Type B pancreatic cell (in vitro differentiated cells): ENCODE measurements at regions not wholly inside any gene's neighbourhood (a gene's known extent, or its start where the extent isn't known, plus 50 kb on each side); places are given as distances from the start of the nearest gene placed in this dataset.

Source experiments
- DNase-seq: peaks from one replicate; pipeline ENCODE4 v3.0.0; 2021; ENCODE audit warnings: mixed read lengths; ENCODE audit not compliant: unreplicated experiment; ENCODE audit errors: extremely low spot score
- H3K27ac Mint-ChIP-seq: 2 replicates; pipeline ENCODE4 v1.8.0; 2021; ENCODE audit warnings: mild to moderate bottlenecking, mixed read lengths
- H3K27me3 Mint-ChIP-seq: 2 replicates; pipeline ENCODE4 v1.8.0; 2021; ENCODE audit warnings: mixed read lengths
- H3K36me3 Mint-ChIP-seq: 2 replicates; pipeline ENCODE4 v1.8.0; 2021; ENCODE audit warnings: mixed read lengths
- H3K4me1 Mint-ChIP-seq: one replicate; pipeline ENCODE4 v1.8.0; 2021; ENCODE audit warnings: mixed read lengths; ENCODE audit not compliant: unreplicated experiment
- H3K4me3 Mint-ChIP-seq: 2 replicates; pipeline ENCODE4 v1.8.0; 2021; ENCODE audit warnings: mild to moderate bottlenecking, mixed read lengths
- H3K9me3 Mint-ChIP-seq: 2 replicates; pipeline ENCODE4 v1.8.0; 2021; ENCODE audit warnings: mixed read lengths
- CTCF ChIP-seq: fragments of 200-600 bp; sonication (generic); conservative IDR thresholded peaks from 2 replicates; pipeline ENCODE4 v1.5.0; 2021; ENCODE audit warnings: antibody characterized with exemption, mild to moderate bottlenecking

DNA sequence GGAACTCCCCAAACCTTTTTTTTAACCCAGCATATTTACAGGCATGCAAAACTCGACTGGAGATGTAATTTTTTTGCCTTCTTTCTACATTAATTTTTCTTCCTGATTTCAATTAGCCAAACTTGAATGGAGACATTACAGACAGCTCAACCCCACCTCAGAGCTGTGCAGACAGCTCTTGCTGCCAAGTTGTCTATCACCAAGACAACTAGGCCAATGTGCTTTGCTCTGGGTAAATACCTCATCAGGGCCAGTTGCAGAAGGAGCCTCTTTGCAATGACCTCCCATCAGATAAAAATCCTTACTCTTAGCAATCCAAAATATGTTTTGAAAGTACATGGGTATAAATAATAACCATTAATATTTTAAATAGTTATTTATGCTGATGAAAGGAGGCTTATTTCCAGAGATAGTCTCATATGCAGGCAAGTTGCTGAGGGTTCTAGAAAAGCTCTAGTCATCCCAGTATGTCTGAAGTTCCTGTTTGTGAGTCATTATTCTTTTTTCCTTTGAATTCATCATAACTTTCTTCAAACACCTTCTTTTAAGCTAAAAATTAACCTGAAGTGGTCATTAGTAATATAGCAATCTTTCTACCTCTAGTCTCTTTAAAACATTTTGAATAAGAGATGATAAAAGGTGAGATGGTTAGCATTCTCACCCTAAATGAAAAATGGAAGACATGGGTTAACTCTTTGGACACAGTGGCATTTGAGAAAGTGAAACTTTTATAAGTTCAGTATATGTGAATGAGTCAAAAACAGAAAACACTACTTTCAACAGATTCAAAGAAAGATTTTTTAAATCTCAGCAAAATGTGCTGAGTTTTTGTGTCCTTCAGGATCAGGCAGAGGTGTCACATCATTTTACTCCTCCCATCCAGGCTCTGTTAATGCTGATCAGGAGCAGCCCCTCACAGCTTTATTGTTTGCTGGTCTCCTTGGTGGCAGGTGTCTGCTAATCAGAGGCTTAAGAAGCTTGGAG, 475.5 kb upstream of the FGF16 start:
- Mint-ChIP-seq H3K4me3 (no peak overlapping the region), H3K9me3 (no peaks in the 10 kb centered on the region), H3K27ac (no peak overlapping the region), H3K4me1 (no peaks in the 10 kb centered on the region), H3K27me3 (no peaks in the 10 kb centered on the region), H3K36me3 (no peaks in the 10 kb centered on the region)
- no peak for TF ChIP-seq CTCF
- no peak for DNase-seq

DNA sequence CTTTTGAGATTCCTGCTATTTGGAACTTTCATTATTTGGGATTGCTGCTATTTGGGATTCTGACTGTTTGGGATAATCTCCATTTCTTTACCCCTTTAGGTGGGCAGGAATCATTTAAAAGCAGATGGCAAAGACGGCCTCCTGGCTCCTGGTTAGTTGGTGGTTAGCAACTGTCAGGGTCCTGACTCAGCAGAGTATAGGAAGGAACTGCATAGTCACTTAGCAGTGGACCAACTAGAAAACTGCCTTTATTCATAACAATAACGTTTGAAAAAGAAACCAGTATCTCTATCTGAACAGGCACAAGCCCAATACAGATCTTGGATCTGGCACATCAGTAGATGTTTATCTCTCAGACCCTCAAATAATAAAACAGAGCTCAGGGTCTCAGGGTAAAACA, 469.7 kb upstream of the FGF16 start:
- Mint-ChIP-seq H3K36me3 (no peaks in the 10 kb centered on the region), H3K27me3 (no peaks in the 10 kb centered on the region), H3K27ac (no peak overlapping the region), H3K9me3 (peaks cover 5% of the 10 kb centered on the region), H3K4me3 (no peak overlapping the region), H3K4me1 (no peaks in the 10 kb centered on the region)
- TF ChIP-seq CTCF, result no peak
- no peak for DNase-seq

- no peak for DNase-seq
- TF ChIP-seq CTCF, result no peak
- H3K27ac Mint-ChIP-seq, result no peak overlapping the region
- H3K4me1 Mint-ChIP-seq, result no peaks in the 10 kb centered on the region
- peaks cover 15% of the 10 kb centered on the region for H3K9me3 Mint-ChIP-seq
- no peak overlapping the region for H3K4me3 Mint-ChIP-seq
- no peaks in the 10 kb centered on the region for H3K27me3 Mint-ChIP-seq
- no peaks in the 10 kb centered on the region for H3K36me3 Mint-ChIP-seq
These were observed 459.8 kb upstream of the FGF16 start for GRCh38 chrX:76987381-76987780.

DNA sequence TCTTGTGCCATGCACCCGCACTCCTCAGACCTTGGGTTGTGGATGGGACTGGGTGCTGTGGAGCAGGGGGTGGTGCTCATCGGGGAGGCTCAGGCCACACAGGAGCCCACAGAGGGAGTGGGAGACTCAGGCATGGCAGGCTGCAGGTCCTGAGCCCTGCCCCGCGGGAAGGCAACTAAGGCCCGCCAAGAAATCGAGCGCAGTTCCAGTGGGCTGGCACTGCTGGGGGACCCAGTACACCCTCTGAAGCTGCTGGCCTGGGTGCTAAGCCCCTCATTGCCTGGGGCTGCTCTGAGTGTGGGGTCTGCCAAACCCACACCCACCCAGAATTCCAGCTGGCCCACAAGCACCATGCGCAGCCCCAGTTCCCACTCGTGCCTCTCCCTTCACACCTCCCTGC, 450.5 kb upstream of the FGF16 start:
- TF ChIP-seq CTCF, result no peak
- Mint-ChIP-seq H3K27me3 (no peaks in the 10 kb centered on the region), H3K36me3 (no peaks in the 10 kb centered on the region), H3K4me3 (no peak overlapping the region), H3K4me1 (no peaks in the 10 kb centered on the region), H3K27ac (no peak overlapping the region), H3K9me3 (peaks cover 8% of the 10 kb centered on the region)
- DNase-seq, result no peak

DNA sequence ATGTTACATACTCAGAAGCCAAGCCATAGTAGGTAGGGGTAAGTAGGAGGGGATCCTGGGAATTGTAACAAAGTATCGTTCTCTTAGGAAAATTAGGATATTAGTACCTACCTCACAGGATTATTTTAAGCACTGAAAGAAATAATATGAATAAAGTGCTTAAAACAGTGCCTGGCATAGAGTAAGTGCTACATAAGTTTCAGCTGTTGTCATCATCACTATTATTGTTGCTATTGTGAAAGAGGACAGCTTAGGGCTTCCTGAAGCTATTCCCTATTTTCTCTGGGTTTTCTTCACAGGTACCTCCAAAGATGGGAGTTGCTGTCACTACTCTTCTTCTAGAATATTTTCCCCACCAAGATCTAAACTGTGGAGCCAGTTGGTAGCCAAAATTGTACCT, 443.7 kb upstream of the FGF16 start:
- no peak overlapping the region for H3K4me3 Mint-ChIP-seq
- H3K27me3 Mint-ChIP-seq, result no peaks in the 10 kb centered on the region
- no peaks in the 10 kb centered on the region for H3K36me3 Mint-ChIP-seq
- H3K9me3 Mint-ChIP-seq, result peaks cover 8% of the 10 kb centered on the region
- H3K4me1 Mint-ChIP-seq, result no peaks in the 10 kb centered on the region
- no peak for DNase-seq
- H3K27ac Mint-ChIP-seq, result no peak overlapping the region
- TF ChIP-seq CTCF, result no peak
